OCI-LY3 (cell line): ENCODE measurements at regions not wholly inside any gene's neighbourhood (a gene's known extent, or its start where the extent isn't known, plus 50 kb on each side); places are given as distances from the start of the nearest gene placed in this dataset.

Experiments used
- CTCF ChIP-seq: fragments of 200-600, 300-600 bp; sonication (generic); IDR thresholded peaks from 2 replicates; pipeline ENCODE4 v1.5.1; 2014; ENCODE audit warnings: antibody characterized with exemption, low read length, low read depth
- EZH2phosphoT487 ChIP-seq: fragments of 200-600 bp; shearing (Covaris generic); IDR thresholded peaks from 2 replicates; pipeline ENCODE4 v1.6.1; 2018; ENCODE audit warnings: antibody characterized with exemption, mixed run types, low read depth

DNA sequence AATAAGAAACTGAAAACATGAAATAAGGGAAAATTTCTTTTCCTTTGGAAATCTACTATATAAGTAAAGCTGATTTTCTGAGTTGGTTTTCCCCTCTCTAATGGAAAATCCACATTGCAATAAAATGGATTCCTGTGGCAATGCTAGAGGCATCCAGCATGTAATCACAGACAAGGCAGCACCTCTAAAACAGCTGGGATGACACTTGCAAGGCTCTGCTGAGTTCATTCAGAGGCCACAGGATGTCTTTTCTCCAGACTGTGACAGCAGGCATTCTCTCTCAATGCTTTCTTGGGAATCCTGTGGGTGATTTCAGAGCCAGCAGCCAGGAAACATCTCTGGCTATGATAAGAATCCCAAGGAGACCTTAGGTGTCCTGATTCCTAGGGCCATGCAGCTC, 201.3 kb upstream of the BLID start:
- no peak for TF ChIP-seq CTCF
- TF ChIP-seq EZH2phosphoT487, result no peak
